ENCODE measurements at regions not wholly inside any gene's neighbourhood (a gene's known extent, or its start where the extent isn't known, plus 50 kb on each side); places are given as distances from the start of the nearest gene placed in this dataset.

GRCh38 chr2:129901754-129902415 is 77.6 kb upstream of the RAB6C start:
- DNase-seq, result no peak

GRCh38 chr2:129902731-129903585 is 76.5 kb upstream of the RAB6C start:
- DNase-seq, result no peak

- DNase-seq, result no peak
Measured at GRCh38 chr2:129903586-129904425, 75.7 kb upstream of the RAB6C start.

- DNase-seq, result no peak
Measured at GRCh38 chr2:129904532-129905446, 74.7 kb upstream of the RAB6C start.

DNA sequence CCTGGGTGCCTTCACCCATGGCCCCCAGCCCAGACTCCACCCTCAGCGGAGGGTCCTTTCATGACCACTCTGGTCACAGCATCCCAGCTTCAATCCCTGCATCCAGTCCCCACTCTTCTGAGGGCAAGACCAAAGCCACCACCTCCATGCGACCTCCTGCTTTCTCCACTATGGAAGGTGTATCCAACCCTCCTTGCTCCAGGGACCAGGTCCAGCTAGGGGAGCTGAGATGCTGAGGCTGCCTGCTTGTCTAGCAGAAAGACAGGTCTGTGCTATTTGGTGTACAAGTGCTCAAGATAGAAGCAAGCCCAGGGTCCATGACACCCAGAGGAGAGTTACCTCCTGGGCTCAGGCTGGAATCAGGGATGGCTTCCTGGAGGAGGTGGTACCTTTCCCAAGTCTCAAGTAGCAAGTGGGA is 73.8 kb upstream of the RAB6C start:
- no peak for DNase-seq

DNA sequence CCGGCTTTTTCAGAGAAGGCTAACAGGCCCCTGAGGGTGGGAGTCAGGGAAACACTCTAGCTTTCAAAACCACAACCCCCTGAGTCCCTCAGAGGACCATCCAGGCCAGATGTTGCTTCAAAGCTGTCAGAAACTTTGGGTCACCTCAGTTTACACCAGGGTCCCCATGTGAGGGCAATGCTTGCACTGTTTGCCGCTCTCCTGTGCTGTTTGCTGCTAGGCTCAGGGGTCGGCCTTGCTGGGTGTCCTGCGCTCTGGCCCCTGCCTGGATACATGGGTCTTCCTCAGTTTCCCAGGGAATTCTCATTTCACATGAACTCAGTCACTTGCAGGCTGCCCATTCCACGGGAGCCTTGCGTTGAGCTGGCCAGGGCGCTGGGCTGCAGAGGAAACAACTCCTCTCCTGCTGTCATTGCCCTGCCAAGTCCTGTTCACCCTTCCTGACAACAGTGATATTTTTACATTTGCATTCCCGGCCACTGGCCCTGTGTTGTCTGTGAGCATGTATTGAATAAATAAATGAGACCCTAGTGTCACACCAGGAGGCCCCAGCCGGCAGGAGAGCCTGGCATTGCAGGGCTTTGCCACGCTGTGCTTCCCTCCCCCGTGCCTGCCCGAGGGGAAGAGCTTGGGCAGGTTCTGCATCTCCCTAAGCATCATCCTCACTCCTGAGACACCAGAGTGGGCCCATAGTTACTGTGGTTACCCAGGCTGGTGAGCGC is 73.2 kb upstream of the RAB6C start:
- DNase-seq, result no peak

DNA sequence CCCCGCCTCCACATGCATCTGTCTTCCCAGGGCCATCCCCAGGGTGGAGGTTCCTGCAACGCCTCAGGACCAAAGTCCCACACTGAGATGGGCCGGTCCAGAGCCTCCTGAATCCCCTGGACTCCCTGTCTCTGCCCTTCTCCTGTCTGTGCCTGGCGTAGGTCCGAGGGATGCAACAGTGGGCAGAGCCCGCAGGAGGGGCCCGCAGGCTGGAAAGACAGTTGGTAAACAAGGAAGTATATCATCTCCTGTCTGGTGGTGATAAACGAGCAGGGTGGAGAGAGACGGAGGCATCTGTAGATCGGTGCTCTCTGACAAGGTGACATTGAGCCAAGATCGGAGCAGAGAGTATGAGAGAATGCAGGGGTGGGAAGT is 72.6 kb upstream of the RAB6C start:
- DNase-seq, result no peak

- DNase-seq, result no peak
Measured at GRCh38 chr2:129907256-129907998, 72.0 kb upstream of the RAB6C start.

GRCh38 chr2:129908721-129909373 is 70.6 kb upstream of the RAB6C start:
- DNase-seq, result no peak

- no peak for DNase-seq
Measured at GRCh38 chr2:129909651-129910418, 69.6 kb upstream of the RAB6C start.

DNA sequence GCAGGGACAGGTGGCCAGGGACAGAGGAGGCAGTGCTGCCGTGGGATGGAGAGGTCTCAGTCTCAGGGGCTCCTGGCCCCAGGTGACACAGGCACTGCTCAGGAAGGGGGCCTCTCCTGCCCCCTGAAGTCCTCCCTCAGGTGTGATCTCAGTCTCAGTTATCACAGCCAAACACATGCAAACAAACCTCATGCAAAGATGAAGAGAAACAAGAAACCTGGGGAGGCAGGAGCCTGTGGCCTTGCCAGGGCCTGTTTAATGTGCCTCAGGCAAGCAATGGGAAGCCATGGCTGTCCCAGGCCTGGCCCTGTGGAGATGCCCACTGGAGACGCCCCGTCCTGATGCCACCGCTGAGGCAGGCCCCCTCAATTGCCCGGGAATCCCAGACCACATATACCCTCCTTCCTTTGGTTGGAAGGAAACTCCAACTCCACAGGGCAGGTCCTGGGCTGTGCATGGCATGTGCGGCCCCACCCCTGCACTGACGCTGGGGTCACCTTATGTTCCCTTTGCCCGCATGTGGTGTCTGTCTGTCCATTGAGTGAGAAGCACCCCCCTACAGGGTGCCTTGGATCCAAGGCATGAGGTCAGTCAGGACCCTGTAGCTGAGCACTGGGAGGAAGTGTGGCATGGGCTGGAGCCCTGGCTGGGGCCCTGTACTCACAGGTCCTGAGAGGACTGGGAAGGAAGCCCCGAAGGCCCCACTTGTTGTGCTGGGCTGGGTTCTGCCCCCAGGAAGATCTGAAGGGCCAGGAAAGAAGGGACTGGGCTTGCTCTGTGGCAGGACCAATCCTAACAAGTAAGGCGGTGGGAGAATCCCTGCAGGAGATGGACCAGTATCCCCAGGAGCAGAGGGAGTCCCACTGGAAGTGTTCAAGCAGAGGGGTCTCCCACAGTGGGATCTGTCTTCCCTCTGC is 68.8 kb upstream of the RAB6C start:
- no peak for DNase-seq

- no peak for DNase-seq
Measured at GRCh38 chr2:129911363-129912065, 68.0 kb upstream of the RAB6C start.

GRCh38 chr2:129912066-129912820 is 67.2 kb upstream of the RAB6C start:
- DNase-seq, result no peak

- DNase-seq, result no peak
Measured at GRCh38 chr2:129912871-129913694, 66.4 kb upstream of the RAB6C start.

DNA sequence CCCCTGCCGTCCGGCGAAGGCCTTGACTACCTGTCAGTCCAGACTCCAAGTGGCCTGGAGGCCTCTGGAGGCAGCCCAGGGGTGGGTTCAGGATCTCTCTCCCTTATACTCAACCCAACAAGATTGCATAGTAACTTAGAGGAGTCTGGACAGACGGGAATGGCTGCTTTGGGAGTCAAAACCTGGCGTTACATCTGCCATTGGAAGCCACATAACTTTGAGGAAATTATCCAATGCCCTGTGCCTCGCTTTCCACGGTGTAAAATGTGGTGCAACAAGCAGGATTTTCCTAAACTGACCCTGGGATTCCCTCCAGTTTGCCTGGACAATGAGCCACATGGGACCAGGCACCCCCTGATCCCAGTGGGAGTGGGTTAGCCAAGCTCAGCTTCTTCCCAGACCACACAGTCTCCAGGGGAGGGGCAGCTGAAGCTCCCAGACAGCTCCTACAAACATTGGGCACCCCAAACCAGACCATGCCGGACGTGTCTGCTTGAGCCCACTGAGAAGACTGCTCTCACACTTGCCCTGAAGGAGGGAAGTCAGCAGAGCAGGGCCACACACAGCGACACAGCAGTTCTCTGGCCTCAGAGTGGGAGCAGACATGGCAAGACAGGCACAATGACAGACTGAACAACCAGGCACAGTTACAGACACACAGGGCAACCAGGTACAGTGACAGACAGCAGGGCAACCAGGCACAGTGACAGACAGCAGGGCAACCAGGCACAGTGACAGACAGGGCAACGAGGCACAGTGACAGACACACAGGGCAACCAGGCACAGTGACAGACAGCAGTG is 65.6 kb upstream of the RAB6C start:
- DNase-seq, result no peak

Measured in CD4-positive, alpha-beta T cell treated with Interleukin-6 for 4 hours (primary cell).